ENCODE measurements at regions not wholly inside any gene's neighbourhood (a gene's known extent, or its start where the extent isn't known, plus 50 kb on each side); places are given as distances from the start of the nearest gene placed in this dataset.

GRCh38 chr4:106869551-106869950, 166.6 kb downstream of the DKK2 start:
- Histone ChIP-seq H3K27ac (ENCODE audit: low read depth, low read length) (no peak overlapping the region), H3K27me3 (ENCODE audit: control insufficient read depth, insufficient read depth, low read length) (no peaks in the 10 kb centered on the region), H3K4me1 (ENCODE audit: control insufficient read depth, insufficient read depth, low read length) (no peaks in the 10 kb centered on the region), H3K9me3 (ENCODE audit: control insufficient read depth, insufficient read depth, low read length) (no peaks in the 10 kb centered on the region), H3K4me3 (ENCODE audit: low read depth, low read length) (no peak overlapping the region), H3K36me3 (ENCODE audit: control insufficient read depth, insufficient read depth, low read length) (no peaks in the 10 kb centered on the region), H3K9ac (ENCODE audit: low read depth, low read length) (no peak overlapping the region)

DNA sequence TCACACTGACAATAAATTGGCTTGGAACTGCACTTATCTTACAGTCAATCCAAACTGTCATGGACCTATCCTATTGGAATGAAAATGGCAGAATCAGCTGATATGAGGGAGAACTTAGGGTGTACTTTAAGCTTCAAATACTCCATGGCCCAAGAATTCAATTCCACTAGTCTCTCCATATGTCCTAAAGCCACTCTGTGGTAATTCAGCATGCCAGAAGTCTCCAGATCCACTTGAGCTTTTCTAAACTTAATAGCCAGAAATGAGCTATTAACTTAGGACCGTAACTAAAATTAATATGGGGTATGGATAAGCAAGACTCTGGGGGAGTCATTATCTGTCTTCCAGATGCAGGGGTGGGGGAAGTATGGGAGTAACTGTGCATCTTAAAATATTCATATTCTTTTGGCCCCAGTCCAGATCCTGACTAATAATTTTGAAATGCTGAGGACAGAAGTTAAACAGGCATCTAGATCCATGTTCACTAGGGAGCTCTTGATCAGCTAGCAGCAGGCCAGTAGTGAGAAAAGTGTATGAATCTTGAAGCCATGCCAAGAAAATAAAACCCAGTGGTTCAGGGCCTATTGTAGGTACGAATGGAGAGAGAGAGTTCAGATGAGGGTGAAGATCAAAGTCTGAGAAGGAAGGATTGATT, 167.6 kb downstream of the DKK2 start:
- Histone ChIP-seq H3K4me3 (ENCODE audit: low read depth, low read length) (no peak overlapping the region), H3K9ac (ENCODE audit: low read depth, low read length) (no peak overlapping the region), H3K27ac (ENCODE audit: low read depth, low read length) (no peak overlapping the region), H3K27me3 (ENCODE audit: control insufficient read depth, insufficient read depth, low read length) (no peaks in the 10 kb centered on the region), H3K9me3 (ENCODE audit: control insufficient read depth, insufficient read depth, low read length) (no peaks in the 10 kb centered on the region), H3K36me3 (ENCODE audit: control insufficient read depth, insufficient read depth, low read length) (no peaks in the 10 kb centered on the region), H3K4me1 (ENCODE audit: control insufficient read depth, insufficient read depth, low read length) (no peaks in the 10 kb centered on the region)

DNA sequence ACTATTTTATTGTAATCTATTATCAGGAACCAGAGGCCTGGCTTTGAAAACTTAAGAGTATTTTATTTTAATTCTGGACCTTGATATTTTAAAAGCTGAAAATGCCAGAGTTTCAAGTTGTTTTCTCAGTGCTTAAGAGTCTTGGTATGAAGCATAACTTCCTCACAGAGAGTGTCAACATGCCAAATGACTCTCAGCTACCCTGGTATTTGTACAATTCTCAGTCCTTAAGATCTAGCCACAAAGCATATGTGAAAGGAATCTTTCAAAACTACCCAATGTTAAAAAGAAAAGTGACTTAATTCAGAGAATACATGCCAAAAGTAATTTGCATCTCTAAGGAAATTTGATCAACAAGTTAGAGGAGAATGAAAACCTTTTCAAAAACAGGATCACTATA, 171.9 kb downstream of the DKK2 start:
- no peaks in the 10 kb centered on the region for H3K4me1 ChIP-seq (ENCODE audit: control insufficient read depth, insufficient read depth, low read length)
- no peaks in the 10 kb centered on the region for H3K36me3 ChIP-seq (ENCODE audit: control insufficient read depth, insufficient read depth, low read length)
- H3K27me3 ChIP-seq (ENCODE audit: control insufficient read depth, insufficient read depth, low read length): no peaks in the 10 kb centered on the region
- no peaks in the 10 kb centered on the region for H3K9me3 ChIP-seq (ENCODE audit: control insufficient read depth, insufficient read depth, low read length)
- no peak overlapping the region for H3K27ac ChIP-seq (ENCODE audit: low read depth, low read length)
- H3K9ac ChIP-seq (ENCODE audit: low read depth, low read length): no peak overlapping the region
- no peak overlapping the region for H3K4me3 ChIP-seq (ENCODE audit: low read depth, low read length)

DNA sequence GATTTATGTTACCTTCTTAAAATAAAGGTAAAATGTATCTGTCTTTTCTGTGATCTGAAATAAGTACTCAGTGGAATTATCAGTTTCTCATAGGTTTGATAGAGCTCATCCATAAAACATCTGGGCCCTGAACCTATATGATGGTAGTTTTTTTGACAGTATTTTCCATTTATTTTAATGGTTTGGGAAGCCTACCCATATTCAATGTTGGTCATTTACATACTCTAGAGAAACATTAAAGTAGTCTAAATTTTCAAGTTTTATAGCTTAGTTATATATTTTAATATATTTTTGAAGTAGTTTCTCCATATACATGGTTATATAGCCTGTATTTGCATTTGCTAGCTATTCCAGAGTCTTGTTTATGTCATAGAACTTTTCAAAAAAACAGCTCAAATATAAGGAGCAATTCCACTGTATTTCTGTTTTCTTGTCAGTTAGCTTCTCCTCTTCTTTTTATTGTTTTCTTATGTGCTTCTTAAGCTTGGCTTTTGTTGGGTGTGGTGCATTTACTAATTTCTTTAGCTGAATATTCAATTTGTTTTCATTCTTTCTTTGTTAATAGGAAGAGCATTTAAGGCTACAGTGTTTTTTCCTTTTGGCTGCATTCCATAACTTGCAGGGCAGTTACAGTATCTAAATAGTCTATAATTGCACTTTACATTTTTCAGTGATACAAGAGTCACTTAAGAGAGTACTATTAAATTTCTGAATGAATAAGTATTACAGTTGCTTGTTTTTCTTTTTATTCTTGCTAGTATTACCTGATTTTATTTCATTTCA, 181.4 kb downstream of the DKK2 start:
- H3K4me3 ChIP-seq (ENCODE audit: low read depth, low read length): no peak overlapping the region
- H3K4me1 ChIP-seq (ENCODE audit: control insufficient read depth, insufficient read depth, low read length): no peaks in the 10 kb centered on the region
- no peak overlapping the region for H3K9ac ChIP-seq (ENCODE audit: low read depth, low read length)
- no peaks in the 10 kb centered on the region for H3K9me3 ChIP-seq (ENCODE audit: control insufficient read depth, insufficient read depth, low read length)
- no peaks in the 10 kb centered on the region for H3K27me3 ChIP-seq (ENCODE audit: control insufficient read depth, insufficient read depth, low read length)
- H3K27ac ChIP-seq (ENCODE audit: low read depth, low read length): no peak overlapping the region
- H3K36me3 ChIP-seq (ENCODE audit: control insufficient read depth, insufficient read depth, low read length): no peaks in the 10 kb centered on the region

DNA sequence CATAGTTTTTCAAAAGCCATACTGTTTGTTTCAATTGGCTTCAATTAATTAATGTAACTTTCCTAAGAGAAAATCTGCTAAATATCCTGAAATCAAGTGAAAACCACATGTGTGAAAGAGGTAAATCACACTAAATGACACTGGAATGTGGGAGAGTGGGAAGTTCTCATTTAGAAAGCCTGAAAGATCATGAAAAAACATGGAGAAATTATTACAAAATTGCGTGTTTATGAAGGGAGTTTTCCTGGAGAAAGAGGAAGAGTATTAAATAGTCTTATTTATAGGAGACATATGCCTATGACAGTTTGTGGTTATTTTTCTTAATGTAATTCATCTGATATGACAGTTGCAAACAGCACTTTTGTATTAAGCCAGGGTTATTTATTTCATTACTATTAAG, 183.7 kb downstream of the DKK2 start:
- Histone ChIP-seq H3K4me3 (ENCODE audit: low read depth, low read length) (no peak overlapping the region), H3K27me3 (ENCODE audit: control insufficient read depth, insufficient read depth, low read length) (no peaks in the 10 kb centered on the region), H3K9ac (ENCODE audit: low read depth, low read length) (no peak overlapping the region), H3K36me3 (ENCODE audit: control insufficient read depth, insufficient read depth, low read length) (no peaks in the 10 kb centered on the region), H3K4me1 (ENCODE audit: control insufficient read depth, insufficient read depth, low read length) (no peaks in the 10 kb centered on the region), H3K27ac (ENCODE audit: low read depth, low read length) (no peak overlapping the region), H3K9me3 (ENCODE audit: control insufficient read depth, insufficient read depth, low read length) (no peaks in the 10 kb centered on the region)

GRCh38 chr4:106851726-106852125, 184.4 kb downstream of the DKK2 start:
- Histone ChIP-seq H3K9me3 (ENCODE audit: control insufficient read depth, insufficient read depth, low read length) (no peaks in the 10 kb centered on the region), H3K27me3 (ENCODE audit: control insufficient read depth, insufficient read depth, low read length) (no peaks in the 10 kb centered on the region), H3K4me1 (ENCODE audit: control insufficient read depth, insufficient read depth, low read length) (no peaks in the 10 kb centered on the region), H3K4me3 (ENCODE audit: low read depth, low read length) (no peak overlapping the region), H3K27ac (ENCODE audit: low read depth, low read length) (no peak overlapping the region), H3K9ac (ENCODE audit: low read depth, low read length) (no peak overlapping the region), H3K36me3 (ENCODE audit: control insufficient read depth, insufficient read depth, low read length) (no peaks in the 10 kb centered on the region)

GRCh38 chr4:106850691-106851090, 185.4 kb downstream of the DKK2 start:
- Histone ChIP-seq H3K9me3 (ENCODE audit: control insufficient read depth, insufficient read depth, low read length) (no peaks in the 10 kb centered on the region), H3K4me3 (ENCODE audit: low read depth, low read length) (no peak overlapping the region), H3K27ac (ENCODE audit: low read depth, low read length) (no peak overlapping the region), H3K27me3 (ENCODE audit: control insufficient read depth, insufficient read depth, low read length) (no peaks in the 10 kb centered on the region), H3K4me1 (ENCODE audit: control insufficient read depth, insufficient read depth, low read length) (no peaks in the 10 kb centered on the region), H3K36me3 (ENCODE audit: control insufficient read depth, insufficient read depth, low read length) (no peaks in the 10 kb centered on the region), H3K9ac (ENCODE audit: low read depth, low read length) (no peak overlapping the region)

- H3K9ac ChIP-seq (ENCODE audit: low read depth, low read length): no peak overlapping the region
- no peaks in the 10 kb centered on the region for H3K36me3 ChIP-seq (ENCODE audit: control insufficient read depth, insufficient read depth, low read length)
- H3K27me3 ChIP-seq (ENCODE audit: control insufficient read depth, insufficient read depth, low read length): no peaks in the 10 kb centered on the region
- H3K9me3 ChIP-seq (ENCODE audit: control insufficient read depth, insufficient read depth, low read length): peaks cover 10% of the 10 kb centered on the region
- no peaks in the 10 kb centered on the region for H3K4me1 ChIP-seq (ENCODE audit: control insufficient read depth, insufficient read depth, low read length)
- no peak overlapping the region for H3K27ac ChIP-seq (ENCODE audit: low read depth, low read length)
- H3K4me3 ChIP-seq (ENCODE audit: low read depth, low read length): no peak overlapping the region
These were observed 200.2 kb downstream of the DKK2 start for GRCh38 chr4:106835919-106836318.

GRCh38 chr4:106830879-106831278, 205.2 kb downstream of the DKK2 start:
- no peaks in the 10 kb centered on the region for H3K9me3 ChIP-seq (ENCODE audit: control insufficient read depth, insufficient read depth, low read length)
- H3K9ac ChIP-seq (ENCODE audit: low read depth, low read length): no peak overlapping the region
- no peak overlapping the region for H3K27ac ChIP-seq (ENCODE audit: low read depth, low read length)
- H3K36me3 ChIP-seq (ENCODE audit: control insufficient read depth, insufficient read depth, low read length): no peaks in the 10 kb centered on the region
- no peaks in the 10 kb centered on the region for H3K4me1 ChIP-seq (ENCODE audit: control insufficient read depth, insufficient read depth, low read length)
- H3K4me3 ChIP-seq (ENCODE audit: low read depth, low read length): no peak overlapping the region
- no peaks in the 10 kb centered on the region for H3K27me3 ChIP-seq (ENCODE audit: control insufficient read depth, insufficient read depth, low read length)

DNA sequence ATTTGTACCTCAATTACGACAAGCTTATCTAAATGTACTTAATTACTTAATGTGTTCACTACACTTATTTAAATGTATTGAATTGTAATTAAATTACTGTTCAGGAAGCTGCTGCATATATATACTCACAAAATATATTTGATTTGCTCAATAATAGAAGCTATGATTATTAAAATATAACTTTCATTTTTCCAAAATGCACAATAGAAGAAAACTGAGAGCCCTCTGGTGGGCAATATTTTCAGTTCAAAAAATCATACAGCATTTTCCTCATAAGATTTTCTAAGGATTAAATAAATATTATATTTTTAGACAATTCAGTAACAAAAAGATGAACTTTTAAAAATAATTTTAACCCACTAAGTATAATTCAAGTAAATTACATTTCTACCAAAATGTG, 217.3 kb downstream of the DKK2 start:
- Histone ChIP-seq H3K27ac (ENCODE audit: low read depth, low read length) (no peak overlapping the region), H3K36me3 (ENCODE audit: control insufficient read depth, insufficient read depth, low read length) (no peaks in the 10 kb centered on the region), H3K4me3 (ENCODE audit: low read depth, low read length) (no peak overlapping the region), H3K9me3 (ENCODE audit: control insufficient read depth, insufficient read depth, low read length) (peaks cover 7% of the 10 kb centered on the region; the same call in 1 of the 2 replicates), H3K27me3 (ENCODE audit: control insufficient read depth, insufficient read depth, low read length) (no peaks in the 10 kb centered on the region), H3K4me1 (ENCODE audit: control insufficient read depth, insufficient read depth, low read length) (peaks cover 5% of the 10 kb centered on the region; the same call in 1 of the 2 replicates), H3K9ac (ENCODE audit: low read depth, low read length) (no peak overlapping the region)

GRCh38 chr4:106816496-106816895, 219.6 kb downstream of the DKK2 start:
- no peaks in the 10 kb centered on the region for H3K27me3 ChIP-seq (ENCODE audit: control insufficient read depth, insufficient read depth, low read length)
- no peaks in the 10 kb centered on the region for H3K36me3 ChIP-seq (ENCODE audit: control insufficient read depth, insufficient read depth, low read length)
- peaks cover 5% of the 10 kb centered on the region; the same call in 1 of the 2 replicates for H3K4me1 ChIP-seq (ENCODE audit: control insufficient read depth, insufficient read depth, low read length)
- no peaks in the 10 kb centered on the region for H3K9me3 ChIP-seq (ENCODE audit: control insufficient read depth, insufficient read depth, low read length)
- no peak overlapping the region for H3K9ac ChIP-seq (ENCODE audit: low read depth, low read length)
- H3K27ac ChIP-seq (ENCODE audit: low read depth, low read length): no peak overlapping the region
- H3K4me3 ChIP-seq (ENCODE audit: low read depth, low read length): no peak overlapping the region
